WERI-Rb-1 (cell line): ENCODE measurements at regions not wholly inside any gene's neighbourhood (a gene's known extent, or its start where the extent isn't known, plus 50 kb on each side); places are given as distances from the start of the nearest gene placed in this dataset.

Experiments
- DNase-seq: peaks from one replicate; pipeline ENCODE4 v3.0.0-alpha.2; 2020
- H3K27ac ChIP-seq: fragments of 250-450 bp; sonication (Bioruptor Pico); 2 replicates; pipeline ENCODE4 v1.5.1; 2020; ENCODE audit warnings: mild to moderate bottlenecking, moderate library complexity
- H3K27me3 ChIP-seq: fragments of 250-450 bp; sonication (Bioruptor Pico); 2 replicates; pipeline ENCODE4 v1.5.1; 2021; ENCODE audit warnings: mild to moderate bottlenecking, low read depth, moderate library complexity; ENCODE audit not compliant: insufficient read depth, severe bottlenecking
- H3K36me3 ChIP-seq: fragments of 250-450 bp; sonication (Bioruptor Pico); 2 replicates; pipeline ENCODE4 v1.5.1; 2020; ENCODE audit warnings: mild to moderate bottlenecking, moderate library complexity
- H3K4me3 ChIP-seq: 2 replicates; pipeline ENCODE4 v1.5.1; 2011; ENCODE audit warnings: low read depth, mild to moderate bottlenecking, control low read depth, low read length
- H3K9me3 ChIP-seq: fragments of 250-450 bp; sonication (Bioruptor Pico); 2 replicates; pipeline ENCODE4 v1.5.1; 2021; ENCODE audit warnings: mild to moderate bottlenecking, moderate library complexity; ENCODE audit not compliant: severe bottlenecking
- TF ChIP-seq, protein P1 (sequence below): IDR thresholded peaks from 2 replicates; pipeline ENCODE4 v1.5.1; 2011; ENCODE audit warnings: low read depth, mild to moderate bottlenecking, control low read depth, inconsistent platforms, low read length

GRCh38 chr10:108204528-108205305 is 1040.2 kb upstream of the SORCS1 start:
- peak; percentile 60 for DNase-seq
- Histone ChIP-seq H3K9me3 (no peaks in the 10 kb centered on the region), H3K27me3 (no peaks in the 10 kb centered on the region), H3K4me3 (no peak overlapping the region), H3K27ac (no peak overlapping the region), H3K36me3 (no peaks in the 10 kb centered on the region)
- TF ChIP-seq, protein P1, sequence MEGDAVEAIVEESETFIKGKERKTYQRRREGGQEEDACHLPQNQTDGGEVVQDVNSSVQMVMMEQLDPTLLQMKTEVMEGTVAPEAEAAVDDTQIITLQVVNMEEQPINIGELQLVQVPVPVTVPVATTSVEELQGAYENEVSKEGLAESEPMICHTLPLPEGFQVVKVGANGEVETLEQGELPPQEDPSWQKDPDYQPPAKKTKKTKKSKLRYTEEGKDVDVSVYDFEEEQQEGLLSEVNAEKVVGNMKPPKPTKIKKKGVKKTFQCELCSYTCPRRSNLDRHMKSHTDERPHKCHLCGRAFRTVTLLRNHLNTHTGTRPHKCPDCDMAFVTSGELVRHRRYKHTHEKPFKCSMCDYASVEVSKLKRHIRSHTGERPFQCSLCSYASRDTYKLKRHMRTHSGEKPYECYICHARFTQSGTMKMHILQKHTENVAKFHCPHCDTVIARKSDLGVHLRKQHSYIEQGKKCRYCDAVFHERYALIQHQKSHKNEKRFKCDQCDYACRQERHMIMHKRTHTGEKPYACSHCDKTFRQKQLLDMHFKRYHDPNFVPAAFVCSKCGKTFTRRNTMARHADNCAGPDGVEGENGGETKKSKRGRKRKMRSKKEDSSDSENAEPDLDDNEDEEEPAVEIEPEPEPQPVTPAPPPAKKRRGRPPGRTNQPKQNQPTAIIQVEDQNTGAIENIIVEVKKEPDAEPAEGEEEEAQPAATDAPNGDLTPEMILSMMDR: peak; percentile 75

GRCh38 chr10:108203905-108204527 is 1039.5 kb upstream of the SORCS1 start:
- no peaks in the 10 kb centered on the region for H3K36me3 ChIP-seq
- DNase-seq: no peak
- no peak overlapping the region for H3K4me3 ChIP-seq
- TF ChIP-seq, protein P1: no peak
- no peaks in the 10 kb centered on the region for H3K9me3 ChIP-seq
- no peaks in the 10 kb centered on the region for H3K27me3 ChIP-seq
- H3K27ac ChIP-seq: no peak overlapping the region

DNA sequence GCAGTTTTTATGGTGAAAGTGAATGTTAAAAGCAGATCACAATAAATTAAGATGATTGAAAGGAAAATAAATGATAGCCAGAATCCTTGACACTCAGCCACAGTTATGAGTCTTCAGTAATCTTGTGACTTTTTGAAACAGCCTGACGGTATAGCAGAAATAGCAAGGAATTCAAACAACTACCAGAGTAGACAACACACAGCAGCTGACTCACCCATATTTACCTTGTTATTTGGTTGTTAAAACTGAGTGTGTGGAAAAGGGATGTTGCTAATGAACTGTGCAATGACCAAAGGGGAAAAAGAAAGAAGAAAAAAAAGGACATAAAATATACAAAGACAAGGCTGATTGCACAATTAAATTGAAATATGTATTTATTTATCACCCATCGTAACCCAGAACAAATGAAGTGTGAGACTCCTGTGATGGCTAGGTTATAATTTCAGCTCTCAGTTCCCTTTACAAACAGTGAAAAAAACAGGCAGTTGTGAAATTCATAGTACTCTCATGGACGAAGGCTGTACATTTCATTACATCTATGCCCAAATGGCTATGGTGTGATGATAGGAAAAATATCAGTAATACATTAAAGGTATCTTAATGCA is 1023.0 kb upstream of the SORCS1 start:
- Histone ChIP-seq H3K9me3 (no peaks in the 10 kb centered on the region), H3K4me3 (no peak overlapping the region), H3K36me3 (no peaks in the 10 kb centered on the region), H3K27me3 (no peaks in the 10 kb centered on the region), H3K27ac (no peak overlapping the region)
- TF ChIP-seq, protein P1: no peak
- no peak for DNase-seq

- TF ChIP-seq, protein P1: no peak
- Histone ChIP-seq H3K27me3 (no peaks in the 10 kb centered on the region), H3K36me3 (no peaks in the 10 kb centered on the region), H3K27ac (no peak overlapping the region), H3K4me3 (no peak overlapping the region), H3K9me3 (no peaks in the 10 kb centered on the region)
- DNase-seq: no peak
Observed at GRCh38 chr10:108184114-108184513, 1019.6 kb upstream of the SORCS1 start.

GRCh38 chr10:108180878-108181277 is 1016.4 kb upstream of the SORCS1 start:
- H3K9me3 ChIP-seq: no peaks in the 10 kb centered on the region
- no peaks in the 10 kb centered on the region for H3K36me3 ChIP-seq
- H3K27ac ChIP-seq: no peak overlapping the region
- H3K27me3 ChIP-seq: no peaks in the 10 kb centered on the region
- no peak for DNase-seq
- no peak overlapping the region for H3K4me3 ChIP-seq
- TF ChIP-seq, protein P1: no peak
